Left lung (tissue), 4 donors: ENCODE measurements at regions not wholly inside any gene's neighbourhood (a gene's known extent, or its start where the extent isn't known, plus 50 kb on each side); places are given as distances from the start of the nearest gene placed in this dataset.

Experiments used
- ATAC-seq: fragments of 200-7000 bp; cut with Tn5 transposase; one replicate; pipeline ENCODE4 v1.9.1; 2020; ENCODE audit warnings: moderate library complexity
- DNase-seq, 4 donors: peaks; one replicate each; pipeline ENCODE4 v3.0.0-alpha.2; 2013 to 2020
- H3K27ac ChIP-seq, 2 donors: fragments of 200-600 bp; sonication (generic) in 1 of 2; one replicate each; pipeline versions ENCODE4 v1.5.0 to v1.8.0; 2020 to 2021
- H3K27me3 ChIP-seq, 2 donors: fragments of 200-600 bp; sonication (generic) in 1 of 2; one replicate each; pipeline versions ENCODE4 v1.5.0 to v1.8.0; 2020 to 2021
- H3K36me3 ChIP-seq, 2 donors: fragments of 200-600 bp; sonication (generic) in 1 of 2; one replicate each; pipeline versions ENCODE4 v1.5.0 to v1.8.0; 2020 to 2021
- H3K4me1 ChIP-seq, 2 donors: fragments of 200-600 bp; one replicate each; pipeline ENCODE4 v1.8.0; 2021
- H3K4me3 ChIP-seq, 2 donors: fragments of 200-600 bp; sonication (generic) in 1 of 2; one replicate each; pipeline versions ENCODE4 v1.5.0 to v1.8.0; 2020 to 2021; ENCODE audit warnings: mild to moderate bottlenecking in 1 of 2
- H3K9me3 ChIP-seq, 2 donors: fragments of 200-600 bp; sonication (generic) in 1 of 2; one replicate each; pipeline versions ENCODE4 v1.5.0 to v1.8.0; 2020 to 2021
- CTCF ChIP-seq, 2 donors: fragments of 200-600 bp; sonication (generic) in 1 of 2; IDR thresholded peaks; one replicate each; pipeline versions ENCODE4 v1.5.0 to v1.8.0; 2021; ENCODE audit warnings: antibody characterized with exemption in 2 of 2
- intact Hi-C, 2 donors: fragments of 100-400 bp; cut with DNase I; formaldehyde crosslinking; loops; one replicate each; pipeline versions ENCODE4 v1.11.2 to v1.14.2; 2022
- donor health status: DM: no; HTN: yes; CAD: no.
- donor health status: DM: no; HTN: no; CAD: no.

GRCh38 chr2:77834360-77835002, 312.3 kb upstream of the LRRTM4 start:
- DNase-seq, result no peak
- intact Hi-C loops, result no loop called here
- Histone ChIP-seq H3K36me3 (no peaks in the 10 kb centered on the region), H3K4me3 (no peak overlapping the region), H3K27me3 (no peaks in the 10 kb centered on the region), H3K9me3 (peaks cover 0 to 48% of the 10 kb centered on the region in 2 donors), H3K4me1 (no peaks in the 10 kb centered on the region), H3K27ac (no peak overlapping the region)
- TF ChIP-seq CTCF (IDR thresholded peaks at IDR 0.05), result no peak
- ATAC-seq, result no peak

GRCh38 chr2:77838441-77838840, 316.3 kb upstream of the LRRTM4 start:
- no peak for TF ChIP-seq CTCF (IDR thresholded peaks at IDR 0.05)
- Histone ChIP-seq H3K4me3 (no peak overlapping the region), H3K36me3 (no peaks in the 10 kb centered on the region), H3K27ac (no peak overlapping the region), H3K9me3 (peaks cover 0 to 36% of the 10 kb centered on the region in 2 donors), H3K27me3 (no peaks in the 10 kb centered on the region), H3K4me1 (no peaks in the 10 kb centered on the region)
- intact Hi-C loops, result no loop called here
- no peak for DNase-seq
- ATAC-seq, result no peak

- DNase-seq, result no peak
- no peak overlapping the region for H3K27ac ChIP-seq
- TF ChIP-seq CTCF (IDR thresholded peaks at IDR 0.05), result no peak
These were observed 316.9 kb upstream of the LRRTM4 start for GRCh38 chr2:77839102-77839501.

GRCh38 chr2:77862120-77862519, 339.9 kb upstream of the LRRTM4 start:
- Histone ChIP-seq H3K4me3 (no peak overlapping the region), H3K36me3 (no peaks in the 10 kb centered on the region), H3K27ac (no peak overlapping the region), H3K4me1 (no peaks in the 10 kb centered on the region), H3K27me3 (no peaks in the 10 kb centered on the region), H3K9me3 (peaks cover 0 to under 1% of the 10 kb centered on the region in 2 donors)
- TF ChIP-seq CTCF (IDR thresholded peaks at IDR 0.05), result no peak
- ATAC-seq (no peak), DNase-seq (no peak)
- intact Hi-C loops, result no loop called here

More at GRCh38 chr2:77839102-77839501, 316.9 kb upstream of the LRRTM4 start:
- Histone ChIP-seq H3K4me1 (no peaks in the 10 kb centered on the region), H3K36me3 (no peaks in the 10 kb centered on the region), H3K9me3 (peaks cover 0 to 29% of the 10 kb centered on the region in 2 donors), H3K4me3 (no peak overlapping the region), H3K27me3 (no peaks in the 10 kb centered on the region)
- intact Hi-C loops, result no loop called here
- ATAC-seq, result no peak

- TF ChIP-seq CTCF (IDR thresholded peaks at IDR 0.05), result no peak
- no peak for ATAC-seq
- intact Hi-C loops, result no loop called here
- Histone ChIP-seq H3K27me3 (no peaks in the 10 kb centered on the region), H3K9me3 (no peaks in the 10 kb centered on the region), H3K27ac (no peak overlapping the region), H3K4me1 (no peaks in the 10 kb centered on the region), H3K36me3 (no peaks in the 10 kb centered on the region), H3K4me3 (no peak overlapping the region)
- DNase-seq, result no peak
These were observed 342.2 kb upstream of the LRRTM4 start for GRCh38 chr2:77864426-77864825.
